ENCODE measurements at regions not wholly inside any gene's neighbourhood (a gene's known extent, or its start where the extent isn't known, plus 50 kb on each side); places are given as distances from the start of the nearest gene placed in this dataset.

- no peaks in the 10 kb centered on the region for H3K9me2 ChIP-seq (ENCODE audit: insufficient read depth)
- BruUV-seq (replicated peaks) = no TSS peak
- ChIA-PET POLR2A (ENCODE audit: unreplicated experiment) (interaction anchor here (0.6 kb wide), 1 partner anchor 23 kb away, joined by 9 read pairs; no protein-coding TSS in a partner anchor), CTCF (no interaction called here)
- no peak overlapping the region for H3K27ac ChIP-seq
- no peaks in the 10 kb centered on the region for H3K9me3 ChIP-seq (ENCODE audit: insufficient read depth, low read depth)
- no peaks in the 10 kb centered on the region for H3K79me2 ChIP-seq (ENCODE audit: low read depth)
- H3K4me3 ChIP-seq = no peak overlapping the region
- no peaks in the 10 kb centered on the region for H4K20me1 ChIP-seq (ENCODE audit: insufficient read depth)
- peaks cover 11% of the 10 kb centered on the region; the same call in 1 of the 2 replicates for H3F3A ChIP-seq (ENCODE audit: insufficient read depth, low read depth)
- H3K4me2 ChIP-seq = no peak overlapping the region
- no peak overlapping the region for H2AFZ ChIP-seq
- peaks cover 25% of the 10 kb centered on the region for H3K4me1 ChIP-seq (replicated peaks; ENCODE audit: insufficient read depth)
- intact Hi-C loops (cut with micrococcal nuclease; ENCODE audit: unreplicated experiment) = no loop called here
- TF ChIP-seq CTCF (conservative IDR thresholded peaks at IDR 0.05) = no peak
- no peak for TF ChIP-seq EZH2 (IDR thresholded peaks at IDR 0.05; ENCODE audit: low read depth)
- DNase-seq = no peak
- H3K36me3 ChIP-seq (ENCODE audit: low read depth) = no peaks in the 10 kb centered on the region
- no peaks in the 10 kb centered on the region for H3K27me3 ChIP-seq (ENCODE audit: insufficient read depth, low read depth)
These were observed 96.2 kb upstream of the CPM start for GRCh38 chr12:69028941-69029729.

- Histone ChIP-seq H2AFZ (no peak overlapping the region), H3K27ac (no peak overlapping the region), H4K20me1 (ENCODE audit: insufficient read depth) (peaks cover 4% of the 10 kb centered on the region), H3F3A (ENCODE audit: insufficient read depth, low read depth) (no peaks in the 10 kb centered on the region), H3K4me3 (no peak overlapping the region), H3K9me2 (ENCODE audit: insufficient read depth) (no peaks in the 10 kb centered on the region), H3K4me1 (replicated peaks; ENCODE audit: insufficient read depth) (peaks cover 13% of the 10 kb centered on the region; the same call in 1 of the 2 replicates), H3K9me3 (ENCODE audit: insufficient read depth, low read depth) (no peaks in the 10 kb centered on the region; the same call in 1 of the 2 replicates), H3K4me2 (no peak overlapping the region), H3K36me3 (ENCODE audit: low read depth) (no peaks in the 10 kb centered on the region), H3K79me2 (ENCODE audit: low read depth) (no peaks in the 10 kb centered on the region), H3K27me3 (ENCODE audit: insufficient read depth, low read depth) (no peaks in the 10 kb centered on the region)
- no TSS peak for BruUV-seq (replicated peaks)
- TF ChIP-seq CTCF (conservative IDR thresholded peaks at IDR 0.05) (no peak), EZH2 (IDR thresholded peaks at IDR 0.05; ENCODE audit: low read depth) (no peak)
- ChIA-PET POLR2A (ENCODE audit: unreplicated experiment) (no interaction called here), CTCF (no interaction called here)
- intact Hi-C loops (cut with micrococcal nuclease; ENCODE audit: unreplicated experiment) = no loop called here
- no peak for DNase-seq
These were observed 97.3 kb upstream of the CPM start for GRCh38 chr12:69030321-69030720.

- CTCF ChIA-PET = no interaction called here
- DNase-seq = no peak
These were observed 103.6 kb upstream of the CPM start for GRCh38 chr12:69036533-69036932.

More at GRCh38 chr12:69036533-69036932, 103.6 kb upstream of the CPM start:
- Histone ChIP-seq H3K36me3 (ENCODE audit: low read depth) (no peaks in the 10 kb centered on the region), H3K9me3 (ENCODE audit: insufficient read depth, low read depth) (no peaks in the 10 kb centered on the region; the same call in 1 of the 2 replicates), H3K4me1 (replicated peaks; ENCODE audit: insufficient read depth) (no peaks in the 10 kb centered on the region), H4K20me1 (ENCODE audit: insufficient read depth) (peaks cover 4% of the 10 kb centered on the region), H3F3A (ENCODE audit: insufficient read depth, low read depth) (no peaks in the 10 kb centered on the region), H3K9me2 (ENCODE audit: insufficient read depth) (no peaks in the 10 kb centered on the region), H3K4me2 (no peak overlapping the region), H3K27me3 (ENCODE audit: insufficient read depth, low read depth) (no peaks in the 10 kb centered on the region), H3K4me3 (no peak overlapping the region), H2AFZ (no peak overlapping the region; the same call in 1 of the 2 replicates), H3K79me2 (ENCODE audit: low read depth) (no peaks in the 10 kb centered on the region), H3K27ac (no peak overlapping the region)
- TF ChIP-seq CTCF (conservative IDR thresholded peaks at IDR 0.05) (no peak), EZH2 (IDR thresholded peaks at IDR 0.05; ENCODE audit: low read depth) (no peak)
- intact Hi-C loops (cut with micrococcal nuclease; ENCODE audit: unreplicated experiment) = no loop called here
- POLR2A ChIA-PET (ENCODE audit: unreplicated experiment) = no interaction called here
- no TSS peak for BruUV-seq (replicated peaks)

Data from PC-9 (cell line).